HepG2 (cell line): ENCODE measurements at regions not wholly inside any gene's neighbourhood (a gene's known extent, or its start where the extent isn't known, plus 50 kb on each side); places are given as distances from the start of the nearest gene placed in this dataset.

ENCODE experiments used
- ATAD3A ChIP-seq: sonication (generic); formaldehyde crosslinking; IDR thresholded peaks from 2 replicates; pipeline ENCODE4 v1.4.0; 2020; ENCODE audit warnings: missing genetic modification reagents
- BHLHE40 ChIP-seq: IDR thresholded peaks from 2 replicates; pipeline ENCODE4 v1.6.1; 2011; ENCODE audit warnings: low read length, improper control_type of control experiment
- EZH2 ChIP-seq: conservative IDR thresholded peaks from 2 replicates; pipeline ENCODE4 v1.6.1; 2012; ENCODE audit warnings: mild to moderate bottlenecking, low read depth, low read length, moderate library complexity
- HNRNPUL1 ChIP-seq: fragments of 200-400 bp; formaldehyde crosslinking; IDR thresholded peaks from 2 replicates; pipeline ENCODE4 v1.6.1; 2017; ENCODE audit warnings: low read depth, mild to moderate bottlenecking, low read length, moderate library complexity
- JUNB ChIP-seq: sonication (generic); formaldehyde crosslinking; IDR thresholded peaks from 2 replicates; pipeline ENCODE4 v1.8.0; 2022; ENCODE audit warnings: missing genetic modification reagents, mild to moderate bottlenecking, borderline replicate concordance
- NFYB ChIP-seq: sonication (generic); formaldehyde crosslinking; IDR thresholded peaks from 2 replicates; pipeline ENCODE4 v1.4.0; 2020; ENCODE audit warnings: missing genetic modification reagents
- RBM22 ChIP-seq: fragments of 200-400 bp; formaldehyde crosslinking; optimal IDR thresholded peaks from 2 replicates; pipeline ENCODE3; 2017; ENCODE audit warnings: mild to moderate bottlenecking, low read length, moderate library complexity
- REST ChIP-seq, 2 experiments: IDR thresholded peaks; 2 replicates each; pipeline ENCODE4 v1.6.1; 2011 to 2012; ENCODE audit warnings: low read length in 2 of 2, borderline replicate concordance in 1 of 2, low read depth in 1 of 2, mild to moderate bottlenecking in 1 of 2, moderate library complexity in 1 of 2
- ZMYM4 ChIP-seq: sonication (generic); formaldehyde crosslinking; IDR thresholded peaks from 2 replicates; pipeline ENCODE4 v1.8.1; 2023; ENCODE audit warnings: mild to moderate bottlenecking, missing genetic modification reagents
- ZNF607 ChIP-seq: sonication (generic); formaldehyde crosslinking; IDR thresholded peaks from 2 replicates; pipeline ENCODE4 v1.5.1; 2020; ENCODE audit warnings: missing genetic modification reagents, mild to moderate bottlenecking, borderline replicate concordance
- TF ChIP-seq, protein P1 (sequence below): sonication (generic); formaldehyde crosslinking; IDR thresholded peaks from 2 replicates; pipeline ENCODE4 v1.4.0; 2020; ENCODE audit warnings: missing genetic modification reagents, mild to moderate bottlenecking, borderline replicate concordance

DNA sequence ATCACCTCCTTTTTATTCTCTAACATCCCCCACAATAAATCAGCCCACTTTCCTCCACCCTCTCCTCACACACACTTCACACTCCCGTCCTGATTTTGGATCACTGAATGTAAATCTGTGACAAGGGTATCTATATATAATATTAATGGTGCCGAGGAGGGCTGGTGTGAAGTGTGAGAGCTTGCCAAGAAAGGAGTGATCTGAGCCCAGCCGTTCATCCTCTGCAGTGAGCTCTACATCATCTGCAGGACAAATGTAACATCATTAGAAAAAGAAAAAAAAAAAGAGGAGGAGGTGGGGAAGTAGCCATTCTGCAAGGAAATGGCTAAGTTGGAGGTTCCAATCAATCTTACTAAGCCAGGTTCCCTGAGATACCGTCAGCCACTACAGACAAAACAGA lies 291.7 kb upstream of the RRP15 start:
- TF ChIP-seq ZNF607 (CRISPR knock-in tag) (no peak), EZH2 (no peak), REST (IDR thresholded peaks at IDR 0.05; ENCODE audit: borderline replicate concordance in 1 of 2, low read depth in 1 of 2, low read length in 2 of 2) (no peak), BHLHE40 (no peak), RBM22 (no peak), ZMYM4 (CRISPR knock-in tag) (no peak), ATAD3A (no peak), NFYB (CRISPR knock-in tag) (no peak), JUNB (no peak), HNRNPUL1 (no peak)
- TF ChIP-seq, protein P1, sequence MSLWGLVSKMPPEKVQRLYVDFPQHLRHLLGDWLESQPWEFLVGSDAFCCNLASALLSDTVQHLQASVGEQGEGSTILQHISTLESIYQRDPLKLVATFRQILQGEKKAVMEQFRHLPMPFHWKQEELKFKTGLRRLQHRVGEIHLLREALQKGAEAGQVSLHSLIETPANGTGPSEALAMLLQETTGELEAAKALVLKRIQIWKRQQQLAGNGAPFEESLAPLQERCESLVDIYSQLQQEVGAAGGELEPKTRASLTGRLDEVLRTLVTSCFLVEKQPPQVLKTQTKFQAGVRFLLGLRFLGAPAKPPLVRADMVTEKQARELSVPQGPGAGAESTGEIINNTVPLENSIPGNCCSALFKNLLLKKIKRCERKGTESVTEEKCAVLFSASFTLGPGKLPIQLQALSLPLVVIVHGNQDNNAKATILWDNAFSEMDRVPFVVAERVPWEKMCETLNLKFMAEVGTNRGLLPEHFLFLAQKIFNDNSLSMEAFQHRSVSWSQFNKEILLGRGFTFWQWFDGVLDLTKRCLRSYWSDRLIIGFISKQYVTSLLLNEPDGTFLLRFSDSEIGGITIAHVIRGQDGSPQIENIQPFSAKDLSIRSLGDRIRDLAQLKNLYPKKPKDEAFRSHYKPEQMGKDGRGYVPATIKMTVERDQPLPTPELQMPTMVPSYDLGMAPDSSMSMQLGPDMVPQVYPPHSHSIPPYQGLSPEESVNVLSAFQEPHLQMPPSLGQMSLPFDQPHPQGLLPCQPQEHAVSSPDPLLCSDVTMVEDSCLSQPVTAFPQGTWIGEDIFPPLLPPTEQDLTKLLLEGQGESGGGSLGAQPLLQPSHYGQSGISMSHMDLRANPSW (CRISPR knock-in tag) = no peak
